ENCODE measurements at regions not wholly inside any gene's neighbourhood (a gene's known extent, or its start where the extent isn't known, plus 50 kb on each side); places are given as distances from the start of the nearest gene placed in this dataset.

GRCh38 chr2:58620093-58620492 lies 379.0 kb upstream of the FANCL start:
- no peak for TF ChIP-seq CTCF (IDR thresholded peaks at IDR 0.05; ENCODE audit: low read length)
- no peak for TF ChIP-seq EZH2 (IDR thresholded peaks at IDR 0.05; ENCODE audit: borderline replicate concordance, low read length)

Data from OCI-LY1 (cell line).